Spinal cord (tissue), 9 donors: ENCODE measurements at regions not wholly inside any gene's neighbourhood (a gene's known extent, or its start where the extent isn't known, plus 50 kb on each side); places are given as distances from the start of the nearest gene placed in this dataset.

Experiments used
- DNase-seq, 6 donors: peaks; one replicate each; pipeline versions ENCODE4 v3.0.0 to v3.0.0-alpha.2; 2013 to 2015; ENCODE audit warnings: low spot score in 6 of 6, low read depth in 4 of 6
- H3K27ac ChIP-seq: one replicate; pipeline ENCODE4 v1.5.1; 2013; ENCODE audit warnings: low read depth, low read length, control low read depth
- H3K27me3 ChIP-seq: one replicate; pipeline ENCODE4 v1.6.1; 2013; ENCODE audit warnings: low read length; ENCODE audit not compliant: control insufficient read depth, insufficient read depth
- H3K36me3 ChIP-seq: one replicate; pipeline ENCODE4 v1.6.1; 2013; ENCODE audit warnings: low read length; ENCODE audit not compliant: control insufficient read depth, insufficient read depth
- H3K4me1 ChIP-seq: one replicate; pipeline ENCODE4 v1.6.1; 2013; ENCODE audit warnings: low read length; ENCODE audit not compliant: control insufficient read depth, insufficient read depth
- H3K4me3 ChIP-seq: one replicate; pipeline ENCODE4 v1.5.1; 2013; ENCODE audit warnings: low read depth, low read length, control low read depth
- H3K9me3 ChIP-seq: one replicate; pipeline ENCODE4 v1.6.1; 2013; ENCODE audit warnings: low read length; ENCODE audit not compliant: control insufficient read depth, insufficient read depth
- WGBS: methylation state at CpG from one replicate; pipeline ENCODE4 v1.1.5; 2013; ENCODE audit warnings: missing lambda C conversion rate; ENCODE audit not compliant: insufficient coverage; 5-methylcytosine and 5-hydroxymethylcytosine counted together
- donor health status: healthy.

- no CpG with 5 or more reads among the region's 1 CpG for WGBS
- Histone ChIP-seq H3K4me1 (no peaks in the 10 kb centered on the region), H3K9me3 (no peaks in the 10 kb centered on the region), H3K27ac (no peak overlapping the region), H3K27me3 (no peaks in the 10 kb centered on the region), H3K4me3 (no peak overlapping the region), H3K36me3 (no peaks in the 10 kb centered on the region)
- no peak for DNase-seq
Measured at GRCh38 chr6:125567407-125567806, 182.0 kb upstream of the HEY2 start.

GRCh38 chr6:125568609-125569008 is 180.8 kb upstream of the HEY2 start:
- no peak overlapping the region for H3K27ac ChIP-seq
- no peak for DNase-seq
- H3K4me3 ChIP-seq, result no peak overlapping the region
- no CpG with 5 or more reads among the region's 4 CpGs for WGBS
- H3K4me1 ChIP-seq, result no peaks in the 10 kb centered on the region
- H3K9me3 ChIP-seq, result no peaks in the 10 kb centered on the region
- H3K27me3 ChIP-seq, result no peaks in the 10 kb centered on the region
- H3K36me3 ChIP-seq, result no peaks in the 10 kb centered on the region

- Histone ChIP-seq H3K27ac (no peak overlapping the region), H3K4me1 (no peaks in the 10 kb centered on the region), H3K9me3 (no peaks in the 10 kb centered on the region), H3K27me3 (no peaks in the 10 kb centered on the region), H3K4me3 (no peak overlapping the region), H3K36me3 (no peaks in the 10 kb centered on the region)
- WGBS, result no CpG with 5 or more reads among the region's 2 CpGs
- no peak for DNase-seq
Measured at GRCh38 chr6:125570526-125570925, 178.9 kb upstream of the HEY2 start.

- 82% methylated on average over 2 of the region's 2 CpGs for WGBS
- no peaks in the 10 kb centered on the region for H3K9me3 ChIP-seq
- H3K4me1 ChIP-seq, result no peaks in the 10 kb centered on the region
- no peak for DNase-seq
- H3K4me3 ChIP-seq, result no peak overlapping the region
- no peak overlapping the region for H3K27ac ChIP-seq
- no peaks in the 10 kb centered on the region for H3K36me3 ChIP-seq
- no peaks in the 10 kb centered on the region for H3K27me3 ChIP-seq
Measured at GRCh38 chr6:125571207-125571755, 178.2 kb upstream of the HEY2 start.

GRCh38 chr6:125574604-125575003 is 174.8 kb upstream of the HEY2 start:
- Histone ChIP-seq H3K36me3 (no peaks in the 10 kb centered on the region), H3K27ac (no peak overlapping the region), H3K4me3 (no peak overlapping the region), H3K4me1 (no peaks in the 10 kb centered on the region), H3K27me3 (no peaks in the 10 kb centered on the region), H3K9me3 (no peaks in the 10 kb centered on the region)
- WGBS, result 94% methylated on average over 6 of the region's 7 CpGs
- no peak for DNase-seq

GRCh38 chr6:125577124-125577662 is 172.2 kb upstream of the HEY2 start:
- Histone ChIP-seq H3K9me3 (no peaks in the 10 kb centered on the region), H3K36me3 (no peaks in the 10 kb centered on the region), H3K4me3 (no peak overlapping the region), H3K4me1 (no peaks in the 10 kb centered on the region), H3K27me3 (no peaks in the 10 kb centered on the region), H3K27ac (no peak overlapping the region)
- 80% methylated on average over 1 of the region's 3 CpGs for WGBS
- DNase-seq, result no peak

- DNase-seq, result peak in 2 of 6 donors; percentile 47 to 62
- no peaks in the 10 kb centered on the region for H3K9me3 ChIP-seq
- H3K4me3 ChIP-seq, result no peak overlapping the region
- H3K4me1 ChIP-seq, result peaks cover 10% of the 10 kb centered on the region
- WGBS, result 18% methylated on average over 6 of the region's 9 CpGs
- H3K36me3 ChIP-seq, result no peaks in the 10 kb centered on the region
- H3K27me3 ChIP-seq, result no peaks in the 10 kb centered on the region
- H3K27ac ChIP-seq, result peak overlapping the region; percentile 30
Measured at GRCh38 chr6:125584468-125584939, 164.9 kb upstream of the HEY2 start.

GRCh38 chr6:125585470-125585869 is 164.0 kb upstream of the HEY2 start:
- H3K27me3 ChIP-seq, result no peaks in the 10 kb centered on the region
- no peak for DNase-seq
- H3K9me3 ChIP-seq, result no peaks in the 10 kb centered on the region
- no peak overlapping the region for H3K4me3 ChIP-seq
- H3K27ac ChIP-seq, result no peak overlapping the region
- WGBS, result 96% methylated on average over 4 of the region's 4 CpGs
- no peaks in the 10 kb centered on the region for H3K36me3 ChIP-seq
- H3K4me1 ChIP-seq, result peaks cover 10% of the 10 kb centered on the region

- no peak for DNase-seq
Measured at GRCh38 chr6:125586074-125586473, 163.4 kb upstream of the HEY2 start.

GRCh38 chr6:125586605-125587004 is 162.8 kb upstream of the HEY2 start:
- DNase-seq, result no peak
- no peaks in the 10 kb centered on the region for H3K36me3 ChIP-seq
- no CpG with 5 or more reads among the region's 1 CpG for WGBS
- H3K27me3 ChIP-seq, result no peaks in the 10 kb centered on the region
- H3K4me3 ChIP-seq, result no peak overlapping the region
- H3K9me3 ChIP-seq, result no peaks in the 10 kb centered on the region
- H3K4me1 ChIP-seq, result peaks cover 10% of the 10 kb centered on the region
- H3K27ac ChIP-seq, result no peak overlapping the region

More at GRCh38 chr6:125586074-125586473, 163.4 kb upstream of the HEY2 start:
- Histone ChIP-seq H3K27ac (no peak overlapping the region), H3K4me1 (peaks cover 10% of the 10 kb centered on the region), H3K9me3 (no peaks in the 10 kb centered on the region), H3K4me3 (no peak overlapping the region), H3K27me3 (no peaks in the 10 kb centered on the region), H3K36me3 (no peaks in the 10 kb centered on the region)
- WGBS, result 94% methylated on average over 3 of the region's 3 CpGs
